ENCODE measurements at regions not wholly inside any gene's neighbourhood (a gene's known extent, or its start where the extent isn't known, plus 50 kb on each side); places are given as distances from the start of the nearest gene placed in this dataset.

DNA sequence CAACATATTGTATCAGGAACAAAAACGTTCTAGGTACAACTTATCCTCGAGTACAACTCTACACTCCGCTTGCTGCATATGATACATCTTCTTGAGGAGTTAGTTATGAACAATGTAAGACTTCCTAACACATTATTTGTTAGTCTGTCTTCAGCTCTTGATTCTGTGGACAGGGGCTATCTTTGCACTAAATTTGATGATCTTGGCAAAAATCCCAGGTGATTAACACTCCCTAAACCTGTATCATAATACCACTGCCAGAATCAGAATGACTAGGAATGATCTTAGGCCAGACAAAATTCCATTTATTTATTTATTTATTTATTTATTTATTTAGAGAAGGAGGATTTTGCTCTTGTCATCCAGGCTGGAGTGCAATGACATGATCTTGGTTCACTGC lies 108.7 kb upstream of the AUTS2 start:
- no peak for TF ChIP-seq CTCF (conservative IDR thresholded peaks at IDR 0.05; ENCODE audit: low read depth, low read length)
- TF ChIP-seq EZH2 (IDR thresholded peaks at IDR 0.05; ENCODE audit: low read length, unreplicated experiment) = no peak
